ENCODE measurements at regions not wholly inside any gene's neighbourhood (a gene's known extent, or its start where the extent isn't known, plus 50 kb on each side); places are given as distances from the start of the nearest gene placed in this dataset.

DNA sequence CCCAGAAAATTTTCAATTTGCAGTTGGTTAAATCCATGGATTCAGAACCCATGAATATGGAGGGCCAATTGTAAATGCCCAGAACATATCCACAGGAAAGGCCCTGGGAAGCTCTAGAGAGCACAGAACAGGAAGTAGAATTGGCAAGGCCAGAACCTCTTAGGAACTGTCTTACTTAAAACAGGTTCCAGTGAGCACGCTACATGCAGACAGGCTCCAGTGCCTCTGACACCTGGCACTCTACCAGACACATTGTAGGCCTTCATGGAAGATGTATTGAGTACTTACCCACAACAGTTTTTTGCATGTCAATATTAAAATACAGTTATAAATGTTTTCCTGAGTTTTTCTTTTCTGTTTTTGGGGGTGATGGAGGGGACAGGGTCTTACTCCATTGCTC lies 188.2 kb upstream of the FRMD6 start:
- TF ChIP-seq, protein P1, sequence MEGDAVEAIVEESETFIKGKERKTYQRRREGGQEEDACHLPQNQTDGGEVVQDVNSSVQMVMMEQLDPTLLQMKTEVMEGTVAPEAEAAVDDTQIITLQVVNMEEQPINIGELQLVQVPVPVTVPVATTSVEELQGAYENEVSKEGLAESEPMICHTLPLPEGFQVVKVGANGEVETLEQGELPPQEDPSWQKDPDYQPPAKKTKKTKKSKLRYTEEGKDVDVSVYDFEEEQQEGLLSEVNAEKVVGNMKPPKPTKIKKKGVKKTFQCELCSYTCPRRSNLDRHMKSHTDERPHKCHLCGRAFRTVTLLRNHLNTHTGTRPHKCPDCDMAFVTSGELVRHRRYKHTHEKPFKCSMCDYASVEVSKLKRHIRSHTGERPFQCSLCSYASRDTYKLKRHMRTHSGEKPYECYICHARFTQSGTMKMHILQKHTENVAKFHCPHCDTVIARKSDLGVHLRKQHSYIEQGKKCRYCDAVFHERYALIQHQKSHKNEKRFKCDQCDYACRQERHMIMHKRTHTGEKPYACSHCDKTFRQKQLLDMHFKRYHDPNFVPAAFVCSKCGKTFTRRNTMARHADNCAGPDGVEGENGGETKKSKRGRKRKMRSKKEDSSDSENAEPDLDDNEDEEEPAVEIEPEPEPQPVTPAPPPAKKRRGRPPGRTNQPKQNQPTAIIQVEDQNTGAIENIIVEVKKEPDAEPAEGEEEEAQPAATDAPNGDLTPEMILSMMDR (IDR thresholded peaks at IDR 0.05), result no peak
- TF ChIP-seq POLR2AphosphoS5 (IDR thresholded peaks at IDR 0.05), result no peak
